Stromal cell of bone marrow (primary cell): ENCODE measurements at regions not wholly inside any gene's neighbourhood (a gene's known extent, or its start where the extent isn't known, plus 50 kb on each side); places are given as distances from the start of the nearest gene placed in this dataset.
A peak's percentile ranks its signal among the peaks of the same experiment; 100 is the strongest.

Source experiments
- DNase-seq: peaks from one replicate; pipeline ENCODE4 v3.0.0-alpha.2; 2012; ENCODE audit warnings: low read depth

- DNase-seq: no peak
Measured at GRCh38 chr3:102230057-102230456, 204.8 kb upstream of the ZPLD1 start.

- no peak for DNase-seq
Measured at GRCh38 chr3:102233881-102234280, 200.9 kb upstream of the ZPLD1 start.

- no peak for DNase-seq
Measured at GRCh38 chr3:102235679-102236078, 199.1 kb upstream of the ZPLD1 start.

GRCh38 chr3:102237181-102237580 is 197.6 kb upstream of the ZPLD1 start:
- no peak for DNase-seq

- DNase-seq: no peak
Measured at GRCh38 chr3:102237838-102238237, 197.0 kb upstream of the ZPLD1 start.

- no peak for DNase-seq
Measured at GRCh38 chr3:102238362-102238761, 196.5 kb upstream of the ZPLD1 start.

GRCh38 chr3:102240720-102241119 is 194.1 kb upstream of the ZPLD1 start:
- no peak for DNase-seq

GRCh38 chr3:102248981-102249705 is 185.7 kb upstream of the ZPLD1 start:
- DNase-seq: no peak

- no peak for DNase-seq
Measured at GRCh38 chr3:102255736-102256135, 179.1 kb upstream of the ZPLD1 start.

- DNase-seq: no peak
Measured at GRCh38 chr3:102258666-102259227, 176.1 kb upstream of the ZPLD1 start.

- DNase-seq: no peak
Measured at GRCh38 chr3:102259663-102260062, 175.2 kb upstream of the ZPLD1 start.

GRCh38 chr3:102265720-102266119 is 169.1 kb upstream of the ZPLD1 start:
- DNase-seq: peak; percentile 17

- no peak for DNase-seq
Measured at GRCh38 chr3:102269406-102269805, 165.4 kb upstream of the ZPLD1 start.

- DNase-seq: no peak
Measured at GRCh38 chr3:102290241-102290640, 144.6 kb upstream of the ZPLD1 start.

GRCh38 chr3:102295756-102296155 is 139.1 kb upstream of the ZPLD1 start:
- DNase-seq: no peak

GRCh38 chr3:102297072-102297658 is 137.7 kb upstream of the ZPLD1 start:
- DNase-seq: no peak

- DNase-seq: no peak
Measured at GRCh38 chr3:102299125-102299877, 135.5 kb upstream of the ZPLD1 start.

- no peak for DNase-seq
Measured at GRCh38 chr3:102301155-102301880, 133.5 kb upstream of the ZPLD1 start.

- DNase-seq: no peak
Measured at GRCh38 chr3:102302020-102302419, 132.8 kb upstream of the ZPLD1 start.

GRCh38 chr3:102304550-102304949 is 130.3 kb upstream of the ZPLD1 start:
- no peak for DNase-seq

GRCh38 chr3:102307442-102307841 is 127.4 kb upstream of the ZPLD1 start:
- DNase-seq: no peak

- no peak for DNase-seq
Measured at GRCh38 chr3:102329066-102329465, 105.7 kb upstream of the ZPLD1 start.
